GM19023 (cell line): ENCODE measurements at regions not wholly inside any gene's neighbourhood (a gene's known extent, or its start where the extent isn't known, plus 50 kb on each side); places are given as distances from the start of the nearest gene placed in this dataset.
A peak's percentile ranks its signal among the peaks of the same experiment; 100 is the strongest.
"Not testable (repeated sequence)": the region's sequence is repeated elsewhere in the genome, so short reads cannot be mapped to it uniquely, and the experiment has no call there.

Source experiments
- ATAC-seq: cut with Tn5 transposase; IDR thresholded peaks from one replicate; pipeline ENCODE4 v1.9.1; 2021; ENCODE audit warnings: mild to moderate bottlenecking, moderate library complexity; ENCODE audit not compliant: unreplicated experiment

DNA sequence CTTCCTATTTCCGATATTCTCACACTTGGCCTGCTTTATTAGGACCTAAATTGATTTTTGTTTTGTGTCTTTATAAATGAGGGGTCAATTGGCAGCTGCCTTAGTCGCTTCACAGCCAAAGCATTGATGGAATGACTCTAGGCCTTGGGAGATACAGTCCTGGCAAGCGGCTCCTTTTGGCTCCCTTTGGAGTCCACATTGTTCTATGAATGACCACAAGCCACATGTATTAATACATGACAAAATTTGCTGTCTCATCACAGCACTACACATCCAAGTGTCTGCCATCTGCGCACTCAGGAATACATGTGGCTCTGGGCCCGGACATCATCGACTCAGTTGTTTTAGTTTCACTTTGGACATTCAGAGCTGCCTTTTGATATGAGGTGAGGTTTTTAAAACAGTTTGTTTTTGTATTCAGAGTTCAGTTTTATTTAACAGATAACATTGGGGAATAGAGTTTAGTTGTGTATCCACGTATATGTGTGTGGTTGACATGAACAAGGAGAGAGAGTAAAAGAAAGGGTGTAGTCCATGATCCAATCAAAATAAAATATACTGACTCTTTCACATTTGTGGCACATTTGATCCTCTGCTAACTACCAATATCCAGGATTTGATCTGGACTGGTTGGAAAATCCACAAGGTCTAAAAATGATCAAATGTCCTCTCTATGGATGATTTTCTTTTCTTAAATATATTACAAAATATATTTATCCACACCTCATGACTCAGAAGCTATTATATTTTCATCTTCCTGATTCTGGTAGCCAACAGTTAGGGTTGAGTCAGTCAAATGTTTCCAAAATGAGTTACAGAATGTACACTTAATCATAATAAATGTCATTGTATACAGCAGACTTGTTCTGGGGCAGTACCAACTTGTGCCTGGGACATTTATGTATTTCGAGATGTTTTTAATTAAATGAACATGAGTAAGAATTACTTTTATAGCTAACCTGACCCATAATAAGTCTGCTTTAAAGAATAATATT is 114.0 kb upstream of the MTAP start:
- no peak for ATAC-seq

- ATAC-seq = no peak
These were observed 112.6 kb upstream of the MTAP start for GRCh38 chr9:21689854-21690253.

GRCh38 chr9:21690561-21690960 is 111.9 kb upstream of the MTAP start:
- no peak for ATAC-seq

- ATAC-seq = no peak
These were observed 110.0 kb upstream of the MTAP start for GRCh38 chr9:21692390-21692789.

GRCh38 chr9:21694424-21694823 is 108.0 kb upstream of the MTAP start:
- ATAC-seq = no peak

DNA sequence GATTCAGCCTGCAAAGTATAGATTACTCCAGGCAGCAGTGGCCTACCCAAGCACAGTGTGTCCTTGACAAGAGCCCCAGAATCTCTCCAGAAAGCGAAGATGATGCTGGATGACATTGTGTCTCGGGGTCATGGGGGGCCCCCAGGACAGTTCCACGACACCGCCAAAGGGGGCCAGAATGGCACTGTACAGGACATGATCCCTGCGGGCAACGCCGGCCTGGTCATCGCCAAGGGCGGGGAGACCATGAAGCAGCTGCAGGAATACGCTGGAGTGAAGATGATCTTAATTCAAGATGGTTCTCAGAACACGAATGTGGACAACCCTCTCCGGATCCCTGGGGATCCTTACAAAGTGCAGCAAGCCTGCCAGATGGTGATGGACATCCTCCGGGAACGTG is 107.0 kb upstream of the MTAP start:
- ATAC-seq = no peak

GRCh38 chr9:21695874-21696341 is 106.5 kb upstream of the MTAP start:
- ATAC-seq = no peak

DNA sequence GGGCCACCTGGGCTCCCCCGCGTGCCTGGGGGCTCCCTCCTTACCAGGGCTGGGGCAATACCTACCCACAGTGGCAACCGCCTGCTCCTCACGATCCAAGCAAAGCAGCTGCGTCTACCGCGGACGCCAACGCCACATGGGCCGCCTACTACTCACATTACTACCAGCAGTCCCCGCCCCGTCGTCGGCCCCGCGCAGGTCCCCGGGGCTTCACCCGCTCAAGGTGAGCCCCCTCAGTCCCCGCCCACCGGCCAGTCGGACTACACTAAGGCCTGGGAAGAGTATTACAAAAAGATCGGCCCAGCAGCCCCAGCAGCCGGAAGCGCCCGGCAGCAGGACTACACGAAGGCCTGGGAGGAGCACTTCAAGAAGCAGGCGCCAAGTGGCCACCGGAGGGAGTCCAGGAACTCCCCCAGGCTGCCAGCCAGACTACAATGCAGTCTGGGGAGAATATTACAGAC is 106.0 kb upstream of the MTAP start:
- ATAC-seq = no peak

DNA sequence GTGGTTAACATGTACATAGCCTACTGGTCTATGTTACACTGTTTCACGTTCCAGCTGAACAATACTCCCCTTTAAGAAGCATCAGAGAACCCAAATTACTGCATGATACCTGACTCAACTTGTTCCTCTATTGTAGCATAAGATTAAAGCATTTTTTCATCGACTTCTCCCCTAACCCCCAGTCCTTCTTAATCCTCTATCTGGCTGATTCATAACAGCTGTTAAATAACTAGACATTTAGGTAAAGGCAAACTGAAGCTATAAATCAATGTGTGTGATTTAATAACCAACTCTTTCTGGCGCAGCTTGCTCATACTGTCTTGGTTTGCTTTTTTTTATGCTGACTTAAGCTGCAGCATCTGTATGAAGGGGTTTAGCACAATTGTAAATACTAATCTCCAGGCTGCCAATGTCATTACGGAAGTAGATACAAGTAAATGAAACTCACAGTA is 94.2 kb upstream of the MTAP start:
- no peak for ATAC-seq

DNA sequence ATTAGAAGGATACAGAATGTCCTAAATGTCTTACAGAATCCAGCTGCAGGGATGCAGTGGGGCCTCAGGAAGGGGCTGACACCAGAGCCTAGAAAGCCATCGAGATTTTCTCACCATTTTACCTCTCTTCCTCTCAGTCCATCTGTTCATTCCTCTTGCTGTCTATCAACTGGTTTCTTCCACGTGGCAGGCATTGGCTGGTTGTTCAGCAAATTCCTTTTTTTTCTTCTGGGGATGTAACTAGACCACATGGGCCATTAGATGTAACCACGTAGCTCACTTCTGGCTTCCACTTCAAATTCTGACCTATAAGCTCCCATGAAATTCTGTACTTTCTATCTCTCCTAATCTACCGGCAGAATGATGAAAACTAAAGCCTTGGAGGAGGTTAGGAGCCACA is 93.6 kb upstream of the MTAP start:
- no peak for ATAC-seq

GRCh38 chr9:21709464-21710058 is 92.9 kb upstream of the MTAP start:
- no peak for ATAC-seq

GRCh38 chr9:21710548-21711191 is 91.8 kb upstream of the MTAP start:
- no peak for ATAC-seq

GRCh38 chr9:21711504-21711903 is 90.9 kb upstream of the MTAP start:
- no peak for ATAC-seq

DNA sequence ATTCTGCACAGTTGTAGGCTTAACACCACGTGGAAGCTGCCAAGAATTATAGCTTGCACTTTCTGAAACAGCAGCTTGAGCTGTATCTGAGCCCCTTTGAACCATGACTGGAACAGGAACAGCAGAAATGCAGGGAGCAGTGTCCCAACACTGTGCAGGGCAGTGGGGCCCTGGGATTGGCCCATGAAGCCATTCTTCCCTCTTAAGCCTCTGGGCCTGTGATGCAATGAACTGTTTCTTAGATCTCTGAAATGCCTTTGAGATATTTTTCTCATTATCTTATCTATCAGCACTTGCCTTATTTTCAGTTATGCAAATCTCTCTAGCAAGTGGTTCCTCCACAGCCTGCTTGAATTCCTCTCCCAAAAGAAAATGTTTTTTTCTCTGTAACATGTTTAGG is 87.0 kb upstream of the MTAP start:
- no peak for ATAC-seq

GRCh38 chr9:21720758-21721157 is 81.7 kb upstream of the MTAP start:
- no peak for ATAC-seq

GRCh38 chr9:21727411-21727810 is 75.0 kb upstream of the MTAP start:
- ATAC-seq = not testable (repeated sequence)

DNA sequence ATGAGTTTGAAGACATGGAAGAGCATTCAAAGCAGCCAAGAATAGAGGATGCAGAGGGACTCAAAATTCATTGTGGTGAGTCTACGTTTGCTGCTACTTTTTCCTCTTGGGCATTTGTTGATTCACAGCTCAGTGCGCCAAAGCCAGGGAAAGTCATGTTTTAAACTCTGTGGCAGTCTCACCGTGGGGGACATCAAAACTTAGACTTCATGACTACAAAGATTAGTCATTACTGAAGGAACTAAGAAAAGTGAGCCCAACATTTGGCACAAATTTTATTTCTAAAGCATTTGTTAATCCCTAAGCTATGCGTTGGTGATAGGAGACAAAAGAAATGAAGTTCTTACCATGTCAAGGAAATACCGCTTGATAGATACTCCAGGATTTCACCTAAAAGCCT is 73.7 kb upstream of the MTAP start:
- ATAC-seq = no peak

DNA sequence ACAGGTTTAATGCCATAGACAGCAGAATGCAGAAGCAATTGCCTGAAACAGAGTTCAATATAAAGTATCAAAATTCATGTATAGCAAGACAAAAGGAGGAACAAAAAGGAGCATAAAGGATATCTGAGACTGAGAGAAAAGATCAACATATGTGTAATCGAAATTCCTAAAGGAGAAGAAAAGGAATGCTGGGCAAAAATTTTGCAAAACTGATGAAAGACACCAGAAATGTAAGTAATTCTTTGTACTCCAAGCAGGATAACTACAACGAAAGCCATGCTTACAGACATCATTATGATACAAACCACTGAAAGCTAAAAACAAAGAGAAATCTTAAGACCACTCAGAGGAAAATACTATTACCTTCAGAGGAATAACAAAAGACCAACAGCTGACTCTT is 72.8 kb upstream of the MTAP start:
- ATAC-seq = no peak

DNA sequence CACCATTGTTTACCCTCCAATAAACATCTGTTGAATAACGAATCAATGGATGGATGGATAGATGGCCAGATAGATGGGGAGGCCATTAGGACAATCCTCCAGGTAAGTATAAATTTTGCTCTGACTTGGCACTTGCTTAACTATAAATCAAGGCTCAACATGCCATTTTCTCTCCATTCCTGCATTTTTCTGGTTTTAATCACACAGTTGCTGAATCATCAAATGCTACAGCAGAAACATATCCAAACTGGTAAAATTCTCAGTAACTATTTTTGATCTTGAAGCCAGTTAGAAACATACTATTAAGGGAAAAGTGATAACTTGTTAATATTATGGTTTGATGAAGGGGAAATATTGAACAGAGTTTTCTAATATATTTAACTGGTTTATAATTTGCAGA is 71.5 kb upstream of the MTAP start:
- ATAC-seq = no peak

DNA sequence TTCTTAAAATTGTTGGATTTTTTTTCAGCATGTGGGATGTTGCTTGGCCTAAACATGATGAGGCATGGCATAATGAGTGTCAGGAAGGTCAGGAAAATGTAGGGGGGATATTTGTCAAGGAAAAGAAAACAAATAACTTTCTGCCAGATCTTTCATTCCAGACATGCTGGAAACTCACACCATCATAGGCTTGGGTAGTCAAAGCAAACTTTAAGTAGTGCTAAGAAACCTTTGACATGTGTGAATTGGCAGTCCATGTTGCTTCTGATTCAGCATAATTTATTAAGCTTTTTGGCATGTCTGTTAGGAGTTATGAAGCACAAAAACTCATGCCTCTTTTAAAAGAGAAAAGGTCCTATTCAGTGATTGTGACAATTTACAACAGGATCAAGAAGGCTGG is 61.3 kb upstream of the MTAP start:
- no peak for ATAC-seq

- peak; percentile 76 for ATAC-seq
These were observed 58.1 kb upstream of the MTAP start for GRCh38 chr9:21744320-21744719.

- ATAC-seq = no peak
These were observed 57.6 kb upstream of the MTAP start for GRCh38 chr9:21744841-21745240.
